Endothelial cell of umbilical vein (primary cell): ENCODE measurements at regions not wholly inside any gene's neighbourhood (a gene's known extent, or its start where the extent isn't known, plus 50 kb on each side); places are given as distances from the start of the nearest gene placed in this dataset.

Source experiments
- BruUV-seq: library from RNA; stranded (reverse); fragments of 400-500 nt; replicated peaks from 2 replicates; lab custom pipeline; 2021; lab: Mats Ljungman, UMichigan
- CTCF ChIA-PET: fragments of 300-600, 350-600 bp; sonication (Branson Sonifier 250); formaldehyde crosslinking; loops from one replicate; lab custom pipeline; 2021; ENCODE audit warnings: antibody characterized with exemption, inconsistent platforms; lab: Charles Lee
- POLR2A ChIA-PET: fragments of 300-600, 350-600 bp; sonication (Branson Sonifier 250); formaldehyde crosslinking; loops from one replicate; lab custom pipeline; 2021; ENCODE audit warnings: antibody characterized with exemption, inconsistent platforms; lab: Charles Lee
- DNase-seq: peaks from one replicate; pipeline ENCODE4 v3.0.0-alpha.2; 2011; ENCODE audit warnings: low read depth, low spot score
- FAIRE-seq: peaks from 2 replicates; lab custom pipeline; 2011; peaks lifted over from hg19 to GRCh38; lab: Jason Lieb, UNC
- H2AFZ ChIP-seq: 2 replicates; pipeline ENCODE4 v1.6.0; 2012; ENCODE audit warnings: low read depth, low read length, control low read depth, inconsistent platforms
- H3K27ac ChIP-seq: 2 replicates; pipeline ENCODE4 v1.5.1; 2011; ENCODE audit warnings: low read depth, mild to moderate bottlenecking, control low read depth, low read length, moderate library complexity; ENCODE audit not compliant: insufficient read depth
- H3K27me3 ChIP-seq, 2 experiments: 2 replicates each; pipeline versions ENCODE4 v1.6.0 to v1.6.1; 2011; ENCODE audit warnings: low read length in 2 of 2, mixed read lengths in 1 of 2; ENCODE audit not compliant: control insufficient read depth in 2 of 2, insufficient read depth in 2 of 2
- H3K36me3 ChIP-seq, 2 experiments: 2 replicates in 1 of 2; 3 replicates in 1 of 2; pipeline ENCODE4 v1.5.1; 2011; ENCODE audit warnings: low read length in 2 of 2, mild to moderate bottlenecking in 1 of 2, moderate library complexity in 1 of 2; ENCODE audit not compliant: control insufficient read depth in 2 of 2, insufficient read depth in 2 of 2; ENCODE audit errors: extremely low read depth in 1 of 2
- H3K4me1 ChIP-seq: 3 replicates; pipeline ENCODE4 v1.5.1; 2011; ENCODE audit warnings: mild to moderate bottlenecking, low read length; ENCODE audit not compliant: control insufficient read depth, insufficient read depth; ENCODE audit errors: extremely low read depth
- H3K4me2 ChIP-seq: 2 replicates; pipeline ENCODE4 v1.6.1; 2011; ENCODE audit warnings: low read length, control low read depth, mixed read lengths; ENCODE audit not compliant: insufficient read depth
- H3K4me3 ChIP-seq, 3 experiments: fragments of 200-600 bp in 1 of 3; sonication (generic), shearing (Covaris generic) in 1 of 3; replicated peaks in 1 of 3; 2 replicates each; pipeline ENCODE4 v1.5.1; 2011 to 2016; ENCODE audit warnings: control low read depth in 3 of 3, low read length in 3 of 3, mild to moderate bottlenecking in 2 of 3, inconsistent platforms in 1 of 3, low read depth in 1 of 3, moderate library complexity in 1 of 3; ENCODE audit not compliant: insufficient read depth in 1 of 3
- H3K79me2 ChIP-seq: 2 replicates; pipeline ENCODE4 v1.6.0; 2012; ENCODE audit warnings: low read length, inconsistent platforms; ENCODE audit not compliant: control insufficient read depth, insufficient read depth
- H3K9ac ChIP-seq: replicated peaks from 2 replicates; pipeline ENCODE3; 2011; ENCODE audit warnings: low read length, control low read depth; ENCODE audit not compliant: insufficient read depth; ENCODE audit errors: extremely low read depth
- H3K9me1 ChIP-seq: replicated peaks from 3 replicates; pipeline ENCODE4 v1.6.0; 2011; ENCODE audit warnings: mild to moderate bottlenecking, low read length; ENCODE audit not compliant: control insufficient read depth, insufficient read depth; ENCODE audit errors: extremely low read depth
- H3K9me3 ChIP-seq: replicated peaks from 2 replicates; pipeline ENCODE4 v1.5.1; 2012; ENCODE audit warnings: low read length, inconsistent platforms; ENCODE audit not compliant: control insufficient read depth, insufficient read depth
- H4K20me1 ChIP-seq: replicated peaks from 2 replicates; pipeline ENCODE3; 2011; ENCODE audit warnings: mild to moderate bottlenecking, low read length; ENCODE audit not compliant: control insufficient read depth, insufficient read depth; ENCODE audit errors: extremely low read depth
- CTCF ChIP-seq, 2 donors: IDR thresholded peaks; 1 replicate in 1 of 2; 2 replicates in 1 of 2; pipeline ENCODE4 v1.5.1; 2011; ENCODE audit warnings: low read length in 2 of 2, mild to moderate bottlenecking in 2 of 2, moderate library complexity in 2 of 2, control low read depth in 1 of 2, inconsistent platforms in 1 of 2, low read depth in 1 of 2; ENCODE audit not compliant: insufficient read depth in 1 of 2; ENCODE audit errors: extremely low read depth in 1 of 2
- EZH2 ChIP-seq: IDR thresholded peaks from 2 replicates; pipeline ENCODE4 v1.6.1; 2012; ENCODE audit warnings: borderline replicate concordance, low read depth, mild to moderate bottlenecking, moderate library complexity, low read length, inconsistent platforms; ENCODE audit not compliant: severe bottlenecking
- FOS ChIP-seq: IDR thresholded peaks from 2 replicates; pipeline ENCODE4 v1.6.1; 2011; ENCODE audit warnings: mild to moderate bottlenecking, low read length, moderate library complexity, borderline replicate concordance; ENCODE audit not compliant: insufficient read depth
- GATA2 ChIP-seq: IDR thresholded peaks from 2 replicates; pipeline ENCODE4 v1.7.0; 2011; ENCODE audit warnings: low read depth, mild to moderate bottlenecking, moderate library complexity, mixed read lengths, low read length; ENCODE audit not compliant: insufficient read length, insufficient read depth
- JUN ChIP-seq: IDR thresholded peaks from 2 replicates; pipeline ENCODE4 v1.6.1; 2011; ENCODE audit warnings: borderline replicate concordance, low read depth; ENCODE audit not compliant: insufficient read length, insufficient read depth
- MAX ChIP-seq: IDR thresholded peaks from 2 replicates; pipeline ENCODE4 v1.6.1; 2011; ENCODE audit not compliant: insufficient read depth, insufficient read length
- MYC ChIP-seq: IDR thresholded peaks from one replicate; pipeline ENCODE4 v1.6.1; 2011; ENCODE audit warnings: mild to moderate bottlenecking, low read depth, low read length
- POLR2A ChIP-seq: IDR thresholded peaks from 2 replicates; pipeline ENCODE4 v1.6.1; 2012; ENCODE audit warnings: low read depth, mild to moderate bottlenecking, control low read depth, low read length
- POLR2AphosphoS5 ChIP-seq: IDR thresholded peaks from 2 replicates; pipeline ENCODE4 v1.6.1; 2012; ENCODE audit warnings: low read depth, mild to moderate bottlenecking, control low read depth, low read length, moderate library complexity; ENCODE audit not compliant: insufficient read depth
- dilution Hi-C: fragments of 300-500 bp; cut with MboI; formaldehyde crosslinking; loops from one replicate; pipeline ENCODE4 v1.15.0; 2019; ENCODE audit warnings: low sequenced_read_pairs; ENCODE audit not compliant: extremely low pct_ligation_motif_present
- intact Hi-C: fragments of 100-400 bp; cut with micrococcal nuclease; formaldehyde crosslinking; loops from one replicate; pipeline ENCODE4 v1.10.0; 2022

GRCh38 chr5:1658665-1659064 is 134.9 kb upstream of the LPCAT1 start:
- POLR2A ChIA-PET: no interaction called here
- intact Hi-C loops: no loop called here

GRCh38 chr5:1657161-1657741 is 133.5 kb upstream of the LPCAT1 start:
- intact Hi-C loops: no loop called here
- H2AFZ ChIP-seq: no peak overlapping the region
- H3K79me2 ChIP-seq: no peaks in the 10 kb centered on the region
- ChIA-PET CTCF (interaction anchor here (1.6 kb wide), 1 partner anchor 12 kb away, joined by 5 read pairs; no protein-coding TSS in a partner anchor), POLR2A (no interaction called here)
- no peaks in the 10 kb centered on the region for H3K4me1 ChIP-seq
- no peak overlapping the region for H3K9ac ChIP-seq
- H3K36me3 ChIP-seq: no peaks in the 10 kb centered on the region
- DNase-seq: no peak
- no peak overlapping the region for H3K4me2 ChIP-seq
- H3K27me3 ChIP-seq: peaks cover 4 to 12% of the 10 kb centered on the region in 2 experiments
- dilution Hi-C loops: no loop called here
- FAIRE-seq: no peak
- TF ChIP-seq MAX: no peak
- TF ChIP-seq POLR2A: no peak
- TF ChIP-seq JUN: no peak
- no peak for TF ChIP-seq EZH2
- no peak for TF ChIP-seq CTCF (IDR thresholded peaks at IDR 0.05; ENCODE audit: extremely low read depth in 1 of 2, insufficient read depth in 1 of 2, low read depth in 1 of 2, low read length in 2 of 2)
- no peak for TF ChIP-seq MYC
- TF ChIP-seq POLR2AphosphoS5: no peak
- no peak for TF ChIP-seq FOS
- no peak for TF ChIP-seq GATA2
- no peak overlapping the region for H3K4me3 ChIP-seq
- no peaks in the 10 kb centered on the region for H3K9me1 ChIP-seq
- H3K9me3 ChIP-seq: no peaks in the 10 kb centered on the region
- BruUV-seq: no TSS peak
- no peak overlapping the region for H3K27ac ChIP-seq
- no peaks in the 10 kb centered on the region for H4K20me1 ChIP-seq

More at GRCh38 chr5:1658665-1659064, 134.9 kb upstream of the LPCAT1 start:
- H4K20me1 ChIP-seq: no peaks in the 10 kb centered on the region
- CTCF ChIA-PET: interaction anchor here (0.6 kb wide), 1 partner anchor 138 kb away, joined by 3 read pairs; no protein-coding TSS in a partner anchor
- no TSS peak for BruUV-seq
- dilution Hi-C loops: no loop called here
- no peak overlapping the region for H3K27ac ChIP-seq
- no peaks in the 10 kb centered on the region for H3K36me3 ChIP-seq
- H3K9ac ChIP-seq: no peak overlapping the region
- H2AFZ ChIP-seq: no peak overlapping the region
- DNase-seq (no peak), FAIRE-seq (no peak)
- no peaks in the 10 kb centered on the region for H3K9me3 ChIP-seq
- H3K9me1 ChIP-seq: no peaks in the 10 kb centered on the region
- H3K27me3 ChIP-seq: no peaks in the 10 kb centered on the region
- no peak overlapping the region for H3K4me3 ChIP-seq
- H3K79me2 ChIP-seq: no peaks in the 10 kb centered on the region
- H3K4me1 ChIP-seq: no peaks in the 10 kb centered on the region
- H3K4me2 ChIP-seq: no peak overlapping the region
- TF ChIP-seq EZH2 (no peak), POLR2AphosphoS5 (no peak), POLR2A (no peak), JUN (no peak), GATA2 (no peak)
